ENCODE measurements at regions not wholly inside any gene's neighbourhood (a gene's known extent, or its start where the extent isn't known, plus 50 kb on each side); places are given as distances from the start of the nearest gene placed in this dataset.

DNA sequence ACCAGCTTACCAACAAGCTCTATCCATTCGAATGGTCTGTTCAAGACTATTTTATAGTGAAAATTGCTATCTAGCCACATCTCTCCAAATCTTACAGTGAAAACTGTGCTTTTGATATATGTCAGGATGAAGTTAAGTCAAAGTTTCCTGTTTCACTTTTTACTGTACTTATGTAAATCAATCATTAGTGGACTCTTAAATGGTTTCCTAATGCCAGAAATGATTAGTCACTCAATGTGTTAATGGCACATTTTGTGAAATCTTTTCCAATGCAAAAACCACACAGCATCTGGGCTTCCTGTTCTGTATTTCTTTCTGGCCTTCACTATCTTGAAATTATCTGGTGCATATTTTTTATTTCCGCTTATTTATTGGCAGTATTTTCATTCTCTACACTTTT, 87.3 kb upstream of the STEAP1B start:
- H3K36me3 ChIP-seq (ENCODE audit: control insufficient read depth, insufficient read depth, low read length) = no peaks in the 10 kb centered on the region
- no peak overlapping the region for H3K4me3 ChIP-seq (ENCODE audit: low read depth, low read length)
- no peaks in the 10 kb centered on the region for H3K79me2 ChIP-seq
- no peak overlapping the region for H3K9ac ChIP-seq
- no peaks in the 10 kb centered on the region for H3K9me3 ChIP-seq (ENCODE audit: control insufficient read depth, low read length)
- H3K4me2 ChIP-seq (ENCODE audit: low read length) = no peak overlapping the region
- no peaks in the 10 kb centered on the region for H3K27me3 ChIP-seq (ENCODE audit: control insufficient read depth, insufficient read depth, low read length)
- no peaks in the 10 kb centered on the region for H3K4me1 ChIP-seq
- TF ChIP-seq CTCF (IDR thresholded peaks at IDR 0.05) = no peak
- H3K27ac ChIP-seq = no peak overlapping the region
- H2AFZ ChIP-seq = no peak overlapping the region

GRCh38 chr7:22586786-22587140, 86.8 kb upstream of the STEAP1B start:
- Histone ChIP-seq H3K4me3 (ENCODE audit: low read depth, low read length) (no peak overlapping the region), H3K9ac (no peak overlapping the region), H3K4me1 (no peaks in the 10 kb centered on the region), H3K27ac (no peak overlapping the region), H2AFZ (no peak overlapping the region), H3K4me2 (ENCODE audit: low read length) (no peak overlapping the region), H3K36me3 (ENCODE audit: control insufficient read depth, insufficient read depth, low read length) (no peaks in the 10 kb centered on the region), H3K79me2 (no peaks in the 10 kb centered on the region), H3K27me3 (ENCODE audit: control insufficient read depth, insufficient read depth, low read length) (no peaks in the 10 kb centered on the region), H3K9me3 (ENCODE audit: control insufficient read depth, low read length) (no peaks in the 10 kb centered on the region)
- no peak for TF ChIP-seq CTCF (IDR thresholded peaks at IDR 0.05)

- no peak for TF ChIP-seq CTCF (IDR thresholded peaks at IDR 0.05)
- Histone ChIP-seq H2AFZ (no peak overlapping the region), H3K9me3 (ENCODE audit: control insufficient read depth, low read length) (no peaks in the 10 kb centered on the region), H3K4me3 (ENCODE audit: low read depth, low read length) (no peak overlapping the region), H3K27me3 (ENCODE audit: control insufficient read depth, insufficient read depth, low read length) (no peaks in the 10 kb centered on the region), H3K36me3 (ENCODE audit: control insufficient read depth, insufficient read depth, low read length) (no peaks in the 10 kb centered on the region), H3K79me2 (no peaks in the 10 kb centered on the region), H3K27ac (no peak overlapping the region), H3K4me1 (no peaks in the 10 kb centered on the region), H3K9ac (no peak overlapping the region), H3K4me2 (ENCODE audit: low read length) (no peak overlapping the region)
These were observed 86.3 kb upstream of the STEAP1B start for GRCh38 chr7:22586101-22586785.

DNA sequence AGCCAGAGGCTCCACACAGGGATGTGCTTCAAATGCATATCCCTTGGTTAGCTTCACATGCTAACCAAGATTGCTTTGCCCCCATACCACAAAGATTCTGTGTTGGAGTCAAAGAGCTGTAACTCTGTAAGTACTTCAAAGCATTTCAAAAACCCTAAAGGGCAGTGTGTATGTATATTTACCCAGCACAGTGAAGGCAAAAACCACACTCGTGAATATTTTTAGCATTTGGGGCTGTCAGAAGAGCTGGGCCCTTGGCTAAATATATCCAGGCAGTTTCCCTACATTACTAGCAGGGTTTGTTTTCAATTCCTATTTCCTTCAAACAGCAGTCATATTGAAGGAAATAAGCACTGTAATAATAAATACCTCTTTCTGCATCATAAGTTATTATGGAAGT, 84.2 kb upstream of the STEAP1B start:
- TF ChIP-seq CTCF (IDR thresholded peaks at IDR 0.05) = no peak
- Histone ChIP-seq H3K79me2 (no peaks in the 10 kb centered on the region), H3K4me1 (no peaks in the 10 kb centered on the region), H3K9ac (no peak overlapping the region), H3K4me2 (ENCODE audit: low read length) (no peak overlapping the region), H3K27ac (no peak overlapping the region), H3K9me3 (ENCODE audit: control insufficient read depth, low read length) (no peaks in the 10 kb centered on the region), H2AFZ (no peak overlapping the region), H3K36me3 (ENCODE audit: control insufficient read depth, insufficient read depth, low read length) (no peaks in the 10 kb centered on the region), H3K27me3 (ENCODE audit: control insufficient read depth, insufficient read depth, low read length) (no peaks in the 10 kb centered on the region), H3K4me3 (ENCODE audit: low read depth, low read length) (no peak overlapping the region)
